ENCODE measurements at regions not wholly inside any gene's neighbourhood (a gene's known extent, or its start where the extent isn't known, plus 50 kb on each side); places are given as distances from the start of the nearest gene placed in this dataset.

DNA sequence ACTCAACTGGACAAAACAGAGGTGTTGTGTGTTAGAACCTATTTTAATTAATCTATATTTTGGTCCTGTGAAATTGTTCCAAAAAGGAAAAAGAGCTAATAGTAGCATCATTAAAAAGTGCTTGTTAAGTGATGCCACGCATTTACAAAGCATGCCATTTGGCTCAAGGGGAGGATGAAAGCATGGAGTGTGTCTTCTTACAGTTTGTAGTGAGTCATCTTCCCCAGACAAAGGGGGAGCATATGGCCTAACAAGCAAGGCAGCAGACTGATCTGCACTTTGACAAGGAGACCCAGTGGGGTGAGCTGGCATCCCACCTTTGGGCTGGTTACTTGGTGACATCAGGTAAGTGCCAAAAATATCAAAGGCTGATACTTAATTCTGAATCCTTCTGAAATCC lies 297.0 kb downstream of the FGF9 start:
- Histone ChIP-seq H3K27me3 (ENCODE audit: control insufficient read depth, extremely low read depth, insufficient read depth, low read length) (no peaks in the 10 kb centered on the region), H3K4me1 (ENCODE audit: control insufficient read depth, extremely low read depth, insufficient read depth, low read length) (no peaks in the 10 kb centered on the region), H3K4me3 (ENCODE audit: control insufficient read depth in 2 of 3, extremely low read depth in 1 of 3, insufficient read depth in 2 of 3, low read depth in 1 of 3, low read length in 3 of 3) (no peak overlapping the region), H3K9me3 (ENCODE audit: control insufficient read depth, low read depth, low read length) (no peaks in the 10 kb centered on the region), H3K79me2 (ENCODE audit: control insufficient read depth, insufficient read depth, low read length) (no peaks in the 10 kb centered on the region), H3K4me2 (ENCODE audit: control insufficient read depth, extremely low read depth, insufficient read depth, low read depth, low read length) (no peak overlapping the region), H2AFZ (ENCODE audit: control insufficient read depth, low read length) (no peak overlapping the region), H3K9ac (ENCODE audit: control insufficient read depth, extremely low read depth, insufficient read depth, low read length) (no peak overlapping the region), H3K27ac (ENCODE audit: control insufficient read depth, insufficient read depth, low read length) (no peak overlapping the region), H3K9me1 (ENCODE audit: control insufficient read depth, extremely low read depth, insufficient read depth, low read length) (no peaks in the 10 kb centered on the region), H4K20me1 (ENCODE audit: control insufficient read depth, extremely low read depth, insufficient read depth, low read length) (no peaks in the 10 kb centered on the region), H3K36me3 (ENCODE audit: control insufficient read depth in 2 of 2, extremely low read depth in 1 of 2, insufficient read depth in 2 of 2, low read length in 2 of 2) (no peaks in the 10 kb centered on the region)
- dilution Hi-C loops (cut with MboI; ENCODE audit: extremely low pct_ligation_motif_present, low sequenced_read_pairs): no loop called here
- no peak for DNase-seq (ENCODE audit: low read depth, low spot score)
- no peak for FAIRE-seq
- TF ChIP-seq EZH2 (IDR thresholded peaks at IDR 0.05; ENCODE audit: low read length): no peak
- TF ChIP-seq, protein P1, sequence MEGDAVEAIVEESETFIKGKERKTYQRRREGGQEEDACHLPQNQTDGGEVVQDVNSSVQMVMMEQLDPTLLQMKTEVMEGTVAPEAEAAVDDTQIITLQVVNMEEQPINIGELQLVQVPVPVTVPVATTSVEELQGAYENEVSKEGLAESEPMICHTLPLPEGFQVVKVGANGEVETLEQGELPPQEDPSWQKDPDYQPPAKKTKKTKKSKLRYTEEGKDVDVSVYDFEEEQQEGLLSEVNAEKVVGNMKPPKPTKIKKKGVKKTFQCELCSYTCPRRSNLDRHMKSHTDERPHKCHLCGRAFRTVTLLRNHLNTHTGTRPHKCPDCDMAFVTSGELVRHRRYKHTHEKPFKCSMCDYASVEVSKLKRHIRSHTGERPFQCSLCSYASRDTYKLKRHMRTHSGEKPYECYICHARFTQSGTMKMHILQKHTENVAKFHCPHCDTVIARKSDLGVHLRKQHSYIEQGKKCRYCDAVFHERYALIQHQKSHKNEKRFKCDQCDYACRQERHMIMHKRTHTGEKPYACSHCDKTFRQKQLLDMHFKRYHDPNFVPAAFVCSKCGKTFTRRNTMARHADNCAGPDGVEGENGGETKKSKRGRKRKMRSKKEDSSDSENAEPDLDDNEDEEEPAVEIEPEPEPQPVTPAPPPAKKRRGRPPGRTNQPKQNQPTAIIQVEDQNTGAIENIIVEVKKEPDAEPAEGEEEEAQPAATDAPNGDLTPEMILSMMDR (optimal IDR thresholded peaks at IDR 0.05 in 1 of 3, IDR thresholded peaks at IDR 0.05 in 1 of 3, conservative IDR thresholded peaks at IDR 0.05 in 1 of 3; ENCODE audit: extremely low read depth in 1 of 3, insufficient read depth in 2 of 3, low read length in 3 of 3): no peak

DNA sequence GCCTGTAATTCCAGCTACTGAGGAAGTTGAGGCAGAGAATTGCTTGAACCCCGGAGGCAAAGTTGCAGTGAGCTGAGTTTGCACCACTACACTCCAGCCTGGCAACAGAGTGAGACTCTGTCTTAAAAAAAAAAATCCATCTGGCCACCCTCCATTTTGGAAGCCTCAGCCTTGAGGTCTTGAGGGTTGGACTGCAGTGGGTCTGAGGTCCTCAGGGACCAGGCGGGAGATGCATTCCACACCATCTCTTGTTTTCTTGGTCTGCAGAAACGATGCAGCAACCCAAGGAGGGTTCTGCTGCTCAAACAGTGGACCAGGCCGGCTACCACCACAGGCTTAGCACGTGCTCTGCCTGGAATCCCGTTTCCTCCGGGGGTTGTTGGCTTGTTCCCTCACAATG lies 299.3 kb downstream of the FGF9 start:
- DNase-seq (ENCODE audit: low read depth, low spot score): no peak
- H3K27me3 ChIP-seq (ENCODE audit: control insufficient read depth, extremely low read depth, insufficient read depth, low read length): no peaks in the 10 kb centered on the region
- no peak overlapping the region for H3K9ac ChIP-seq (ENCODE audit: control insufficient read depth, extremely low read depth, insufficient read depth, low read length)
- H3K79me2 ChIP-seq (ENCODE audit: control insufficient read depth, insufficient read depth, low read length): no peaks in the 10 kb centered on the region
- H3K36me3 ChIP-seq (ENCODE audit: control insufficient read depth in 2 of 2, extremely low read depth in 1 of 2, insufficient read depth in 2 of 2, low read length in 2 of 2): no peaks in the 10 kb centered on the region
- dilution Hi-C loops (cut with MboI; ENCODE audit: extremely low pct_ligation_motif_present, low sequenced_read_pairs): no loop called here
- no peak for FAIRE-seq
- no peak overlapping the region for H3K4me2 ChIP-seq (ENCODE audit: control insufficient read depth, extremely low read depth, insufficient read depth, low read depth, low read length)
- no peak overlapping the region for H3K27ac ChIP-seq (ENCODE audit: control insufficient read depth, insufficient read depth, low read length)
- H3K9me3 ChIP-seq (ENCODE audit: control insufficient read depth, low read depth, low read length): no peaks in the 10 kb centered on the region
- H4K20me1 ChIP-seq (ENCODE audit: control insufficient read depth, extremely low read depth, insufficient read depth, low read length): no peaks in the 10 kb centered on the region
- H3K4me3 ChIP-seq (ENCODE audit: control insufficient read depth in 2 of 3, extremely low read depth in 1 of 3, insufficient read depth in 2 of 3, low read depth in 1 of 3, low read length in 3 of 3): no peak overlapping the region
- H2AFZ ChIP-seq (ENCODE audit: control insufficient read depth, low read length): no peak overlapping the region
- no peaks in the 10 kb centered on the region for H3K9me1 ChIP-seq (ENCODE audit: control insufficient read depth, extremely low read depth, insufficient read depth, low read length)
- no peak for TF ChIP-seq EZH2 (IDR thresholded peaks at IDR 0.05; ENCODE audit: low read length)
- H3K4me1 ChIP-seq (ENCODE audit: control insufficient read depth, extremely low read depth, insufficient read depth, low read length): no peaks in the 10 kb centered on the region

DNA sequence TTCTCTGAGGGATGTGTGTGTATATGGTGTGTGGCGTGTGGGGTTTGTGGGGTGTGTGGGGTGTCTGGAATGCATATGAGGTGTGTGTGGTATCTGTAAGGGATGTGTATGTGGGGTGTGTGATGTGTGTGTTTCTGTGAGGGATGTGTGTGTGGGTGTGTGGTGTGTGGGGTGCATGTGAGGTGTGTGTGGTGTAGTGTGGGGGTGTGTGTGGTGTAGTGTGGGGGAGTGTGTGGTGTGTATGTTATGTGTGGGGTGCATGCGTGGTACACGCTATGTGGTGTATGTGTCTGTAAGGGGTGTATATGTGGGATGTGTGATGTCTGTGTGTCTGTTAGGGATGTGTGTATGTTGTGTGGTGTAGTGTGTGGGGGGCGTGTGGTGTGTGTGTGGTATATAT lies 300.0 kb downstream of the FGF9 start:
- TF ChIP-seq, protein P1 (optimal IDR thresholded peaks at IDR 0.05 in 1 of 3, IDR thresholded peaks at IDR 0.05 in 1 of 3, conservative IDR thresholded peaks at IDR 0.05 in 1 of 3; ENCODE audit: extremely low read depth in 1 of 3, insufficient read depth in 2 of 3, low read length in 3 of 3): no peak
- TF ChIP-seq EZH2 (IDR thresholded peaks at IDR 0.05; ENCODE audit: low read length): no peak
- Histone ChIP-seq H3K4me3 (ENCODE audit: control insufficient read depth in 2 of 3, extremely low read depth in 1 of 3, insufficient read depth in 2 of 3, low read depth in 1 of 3, low read length in 3 of 3) (no peak overlapping the region), H3K4me2 (ENCODE audit: control insufficient read depth, extremely low read depth, insufficient read depth, low read depth, low read length) (no peak overlapping the region), H3K79me2 (ENCODE audit: control insufficient read depth, insufficient read depth, low read length) (no peaks in the 10 kb centered on the region), H3K27me3 (ENCODE audit: control insufficient read depth, extremely low read depth, insufficient read depth, low read length) (no peaks in the 10 kb centered on the region), H3K27ac (ENCODE audit: control insufficient read depth, insufficient read depth, low read length) (no peak overlapping the region), H2AFZ (ENCODE audit: control insufficient read depth, low read length) (no peak overlapping the region), H3K9ac (ENCODE audit: control insufficient read depth, extremely low read depth, insufficient read depth, low read length) (no peak overlapping the region), H3K36me3 (ENCODE audit: control insufficient read depth in 2 of 2, extremely low read depth in 1 of 2, insufficient read depth in 2 of 2, low read length in 2 of 2) (no peaks in the 10 kb centered on the region), H4K20me1 (ENCODE audit: control insufficient read depth, extremely low read depth, insufficient read depth, low read length) (no peaks in the 10 kb centered on the region), H3K9me3 (ENCODE audit: control insufficient read depth, low read depth, low read length) (no peaks in the 10 kb centered on the region), H3K9me1 (ENCODE audit: control insufficient read depth, extremely low read depth, insufficient read depth, low read length) (no peaks in the 10 kb centered on the region), H3K4me1 (ENCODE audit: control insufficient read depth, extremely low read depth, insufficient read depth, low read length) (no peaks in the 10 kb centered on the region)
- FAIRE-seq (no peak), DNase-seq (ENCODE audit: low read depth, low spot score) (no peak)
- dilution Hi-C loops (cut with MboI; ENCODE audit: extremely low pct_ligation_motif_present, low sequenced_read_pairs): no loop called here

Measured in keratinocyte (primary cell).